Transverse colon (tissue), 4 donors: ENCODE measurements at regions not wholly inside any gene's neighbourhood (a gene's known extent, or its start where the extent isn't known, plus 50 kb on each side); places are given as distances from the start of the nearest gene placed in this dataset.

Experiments used
- DNase-seq: peaks from one replicate; pipeline ENCODE4 v3.0.0-alpha.2; 2019
- H3K27ac ChIP-seq, 4 donors: fragments of 200-600 bp; sonication (generic); 2 replicates each; pipeline ENCODE4 v1.5.1; 2016 to 2018; ENCODE audit warnings: inconsistent platforms in 4 of 4
- H3K27me3 ChIP-seq: fragments of 200-600 bp; sonication (generic); 2 replicates; pipeline ENCODE4 v1.5.1; 2017; ENCODE audit warnings: inconsistent platforms
- H3K36me3 ChIP-seq, 4 donors: fragments of 200-600 bp; sonication (generic); 2 replicates each; pipeline ENCODE4 v1.5.1; 2017 to 2019; ENCODE audit warnings: inconsistent platforms in 4 of 4
- H3K4me1 ChIP-seq, 4 donors: fragments of 200-600 bp; sonication (generic); 2 replicates each; pipeline ENCODE4 v1.5.1; 2017 to 2020; ENCODE audit warnings: inconsistent platforms in 4 of 4
- H3K4me3 ChIP-seq, 4 donors: fragments of 200-600 bp; sonication (generic); 1 replicate in 1 of 4; 2 replicates in 3 of 4; pipeline versions ENCODE4 v1.5.1 to v1.6.1; 2017 to 2019; ENCODE audit warnings: inconsistent platforms in 4 of 4
- H3K9me3 ChIP-seq, 2 donors: fragments of 200-600 bp; sonication (generic); 2 replicates each; pipeline ENCODE4 v1.5.1; 2017 to 2019; ENCODE audit warnings: inconsistent platforms in 2 of 2
- EP300 ChIP-seq: sonication (generic); formaldehyde crosslinking; IDR thresholded peaks from one replicate; pipeline ENCODE4 v1.6.1; 2017; ENCODE audit warnings: antibody characterized with exemption, low read depth
- POLR2A ChIP-seq: fragments of 450-650 bp; IDR thresholded peaks from one replicate; pipeline ENCODE4 v1.6.1; 2016; ENCODE audit warnings: antibody characterized with exemption, mild to moderate bottlenecking, moderate library complexity
- POLR2AphosphoS5 ChIP-seq, 3 donors: sonication (generic); formaldehyde crosslinking; IDR thresholded peaks; one replicate each; pipeline ENCODE4 v1.6.1; 2016; ENCODE audit warnings: antibody characterized with exemption in 3 of 3
- WGBS, 2 donors: methylation state at CpG; one replicate each; pipeline ENCODE4 v1.1.5; 2018; ENCODE audit warnings: low coverage in 1 of 2; 5-methylcytosine and 5-hydroxymethylcytosine counted together
- in situ Hi-C, 4 donors: fragments of 200-750 bp; cut with MboI; loops; one replicate each; pipeline versions ENCODE4 v1.15.0 to v1.15.1; 2017; ENCODE audit warnings: low sequenced_read_pairs in 3 of 4, low pct_ligation_motif_present in 1 of 4, low pct_unique_long_range_greater_than_20kb in 1 of 4
- intact Hi-C: fragments of 100-400 bp; cut with DNase I; formaldehyde crosslinking; loops from one replicate; pipeline ENCODE4 v1.15.1; 2023; ENCODE audit warnings: low total_unique reads
- TF ChIP-seq, protein P1 (sequence below), 5 experiments: fragments of 200-600 bp in 3 of 5; fragments of 450-650 bp in 2 of 5; sonication (generic) in 3 of 5; IDR thresholded peaks; 1 replicate in 2 of 5; 2 replicates in 3 of 5; pipeline ENCODE4 v1.5.1; 2016 to 2017; ENCODE audit warnings: antibody characterized with exemption in 5 of 5, inconsistent platforms in 3 of 5, mild to moderate bottlenecking in 2 of 5, moderate library complexity in 1 of 5

GRCh38 chr15:46213551-46213950 is 578.7 kb downstream of the SQOR start:
- no peaks in the 10 kb centered on the region for H3K9me3 ChIP-seq
- in situ Hi-C loops (no loop called here), intact Hi-C loops (no loop called here)
- no peak for TF ChIP-seq POLR2A
- no peak for TF ChIP-seq EP300
- TF ChIP-seq, protein P1, sequence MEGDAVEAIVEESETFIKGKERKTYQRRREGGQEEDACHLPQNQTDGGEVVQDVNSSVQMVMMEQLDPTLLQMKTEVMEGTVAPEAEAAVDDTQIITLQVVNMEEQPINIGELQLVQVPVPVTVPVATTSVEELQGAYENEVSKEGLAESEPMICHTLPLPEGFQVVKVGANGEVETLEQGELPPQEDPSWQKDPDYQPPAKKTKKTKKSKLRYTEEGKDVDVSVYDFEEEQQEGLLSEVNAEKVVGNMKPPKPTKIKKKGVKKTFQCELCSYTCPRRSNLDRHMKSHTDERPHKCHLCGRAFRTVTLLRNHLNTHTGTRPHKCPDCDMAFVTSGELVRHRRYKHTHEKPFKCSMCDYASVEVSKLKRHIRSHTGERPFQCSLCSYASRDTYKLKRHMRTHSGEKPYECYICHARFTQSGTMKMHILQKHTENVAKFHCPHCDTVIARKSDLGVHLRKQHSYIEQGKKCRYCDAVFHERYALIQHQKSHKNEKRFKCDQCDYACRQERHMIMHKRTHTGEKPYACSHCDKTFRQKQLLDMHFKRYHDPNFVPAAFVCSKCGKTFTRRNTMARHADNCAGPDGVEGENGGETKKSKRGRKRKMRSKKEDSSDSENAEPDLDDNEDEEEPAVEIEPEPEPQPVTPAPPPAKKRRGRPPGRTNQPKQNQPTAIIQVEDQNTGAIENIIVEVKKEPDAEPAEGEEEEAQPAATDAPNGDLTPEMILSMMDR (IDR thresholded peaks at IDR 0.05) = no peak
- TF ChIP-seq POLR2AphosphoS5 (IDR thresholded peaks at IDR 0.05) = no peak
- no peaks in the 10 kb centered on the region for H3K36me3 ChIP-seq
- DNase-seq = no peak
- H3K27me3 ChIP-seq = no peaks in the 10 kb centered on the region
- no peak overlapping the region for H3K27ac ChIP-seq
- H3K4me1 ChIP-seq = no peaks in the 10 kb centered on the region
- H3K4me3 ChIP-seq = no peak overlapping the region

- Histone ChIP-seq H3K36me3 (no peaks in the 10 kb centered on the region), H3K9me3 (no peaks in the 10 kb centered on the region), H3K4me1 (no peaks in the 10 kb centered on the region), H3K4me3 (no peak overlapping the region), H3K27me3 (no peaks in the 10 kb centered on the region), H3K27ac (no peak overlapping the region)
- in situ Hi-C loops = no loop called here
- DNase-seq = no peak
- TF ChIP-seq EP300 (no peak), POLR2AphosphoS5 (IDR thresholded peaks at IDR 0.05) (no peak), POLR2A (no peak)
- TF ChIP-seq, protein P1 (IDR thresholded peaks at IDR 0.05) = no peak
- intact Hi-C loops = no loop called here
- 80 to 82% methylated on average over 2 of the region's 2 CpGs for WGBS, 2 donors
These were observed 588.0 kb downstream of the SQOR start for GRCh38 chr15:46222826-46223225.

- in situ Hi-C loops = no loop called here
- WGBS, 2 donors = 21 to 52% methylated on average over 1 of the region's 1 CpG
- TF ChIP-seq POLR2AphosphoS5 (IDR thresholded peaks at IDR 0.05) (no peak), EP300 (no peak), POLR2A (no peak)
- TF ChIP-seq, protein P1 (IDR thresholded peaks at IDR 0.05) = no peak
These were observed 594.4 kb downstream of the SQOR start for GRCh38 chr15:46229263-46229662.

GRCh38 chr15:46231786-46232185 is 597.0 kb downstream of the SQOR start:
- TF ChIP-seq, protein P1 (IDR thresholded peaks at IDR 0.05) = no peak
- TF ChIP-seq EP300 = no peak
- no peak for TF ChIP-seq POLR2AphosphoS5 (IDR thresholded peaks at IDR 0.05)
- no peak for TF ChIP-seq POLR2A
- 76 to 80% methylated on average over 5 of the region's 5 CpGs for WGBS, 2 donors
- Histone ChIP-seq H3K27me3 (no peaks in the 10 kb centered on the region), H3K9me3 (no peaks in the 10 kb centered on the region), H3K4me3 (no peak overlapping the region), H3K36me3 (no peaks in the 10 kb centered on the region), H3K4me1 (no peaks in the 10 kb centered on the region), H3K27ac (no peak overlapping the region)
- in situ Hi-C loops (no loop called here), intact Hi-C loops (no loop called here)
- no peak for DNase-seq

More at GRCh38 chr15:46229263-46229662, 594.4 kb downstream of the SQOR start:
- DNase-seq = no peak
- no peaks in the 10 kb centered on the region for H3K4me1 ChIP-seq
- H3K27ac ChIP-seq = no peak overlapping the region
- intact Hi-C loops = no loop called here
- no peak overlapping the region for H3K4me3 ChIP-seq
- no peaks in the 10 kb centered on the region for H3K27me3 ChIP-seq
- no peaks in the 10 kb centered on the region for H3K9me3 ChIP-seq
- H3K36me3 ChIP-seq = no peaks in the 10 kb centered on the region
